Trophoblast cell (in vitro differentiated cells and primary cell): ENCODE measurements at regions not wholly inside any gene's neighbourhood (a gene's known extent, or its start where the extent isn't known, plus 50 kb on each side); places are given as distances from the start of the nearest gene placed in this dataset.
"Not testable (repeated sequence)": the region's sequence is repeated elsewhere in the genome, so short reads cannot be mapped to it uniquely, and the experiment has no call there.

Experiments
- DNase-seq, 2 donors: peaks; one replicate each; pipeline ENCODE4 v3.0.0-alpha.2; 2016
- H2AFZ ChIP-seq: 2 replicates; pipeline ENCODE4 v1.6.1; 2013; ENCODE audit warnings: low read length, moderate library complexity, mild to moderate bottlenecking; ENCODE audit not compliant: insufficient read depth, poor library complexity
- H2AK5ac ChIP-seq: 2 replicates; pipeline ENCODE4 v1.6.1; 2013; ENCODE audit warnings: mild to moderate bottlenecking, low read length
- H2BK120ac ChIP-seq: 2 replicates; pipeline ENCODE4 v1.6.1; 2013; ENCODE audit warnings: low read length, mild to moderate bottlenecking, moderate library complexity; ENCODE audit not compliant: insufficient read depth, poor library complexity
- H2BK12ac ChIP-seq: 2 replicates; pipeline ENCODE4 v1.6.1; 2013; ENCODE audit warnings: mild to moderate bottlenecking, low read length, moderate library complexity
- H2BK5ac ChIP-seq: 2 replicates; pipeline ENCODE4 v1.6.1; 2013; ENCODE audit warnings: low read length, low read depth, moderate library complexity, mild to moderate bottlenecking; ENCODE audit not compliant: poor library complexity
- H3K14ac ChIP-seq: 2 replicates; pipeline ENCODE4 v1.6.1; 2013; ENCODE audit warnings: mild to moderate bottlenecking, low read length
- H3K18ac ChIP-seq: 2 replicates; pipeline ENCODE4 v1.6.1; 2013; ENCODE audit warnings: mild to moderate bottlenecking, low read length
- H3K23ac ChIP-seq: 2 replicates; pipeline ENCODE4 v1.6.1; 2013; ENCODE audit warnings: low read length
- H3K27ac ChIP-seq: 2 replicates; pipeline ENCODE4 v1.5.1; 2013; ENCODE audit warnings: low read depth, mild to moderate bottlenecking, inconsistent platforms, low read length, moderate library complexity
- H3K27me3 ChIP-seq: 2 replicates; pipeline ENCODE4 v1.6.1; 2013; ENCODE audit warnings: inconsistent platforms, mild to moderate bottlenecking, low read length, moderate library complexity; ENCODE audit not compliant: insufficient read depth
- H3K36me3 ChIP-seq, 2 experiments: 1 replicate in 1 of 2; 2 replicates in 1 of 2; pipeline ENCODE4 v1.6.1; 2013; ENCODE audit warnings: low read length in 2 of 2, mild to moderate bottlenecking in 2 of 2, moderate library complexity in 1 of 2; ENCODE audit not compliant: insufficient read depth in 2 of 2, control insufficient read depth in 1 of 2
- H3K4ac ChIP-seq: 2 replicates; pipeline ENCODE4 v1.6.1; 2013; ENCODE audit warnings: low read depth, mild to moderate bottlenecking, low read length, moderate library complexity
- H3K4me1 ChIP-seq, 2 experiments: 1 replicate in 1 of 2; 2 replicates in 1 of 2; pipeline ENCODE4 v1.6.1; 2013; ENCODE audit warnings: low read length in 2 of 2, mild to moderate bottlenecking in 2 of 2, moderate library complexity in 1 of 2; ENCODE audit not compliant: insufficient read depth in 2 of 2, control insufficient read depth in 1 of 2
- H3K4me2 ChIP-seq: 2 replicates; pipeline ENCODE4 v1.6.1; 2013; ENCODE audit warnings: inconsistent platforms, mild to moderate bottlenecking, low read length, moderate library complexity
- H3K4me3 ChIP-seq: 2 replicates; pipeline ENCODE4 v1.5.1; 2013; ENCODE audit warnings: mild to moderate bottlenecking, low read depth, low read length, inconsistent platforms
- H3K79me1 ChIP-seq: one replicate; pipeline ENCODE4 v1.6.1; 2013; ENCODE audit warnings: low read length
- H3K79me2 ChIP-seq: 2 replicates; pipeline ENCODE4 v1.6.1; 2013; ENCODE audit warnings: low read length, mild to moderate bottlenecking; ENCODE audit not compliant: control insufficient read depth, insufficient read depth, poor library complexity
- H3K9ac ChIP-seq: 2 replicates; pipeline ENCODE4 v1.6.1; 2013; ENCODE audit warnings: mild to moderate bottlenecking, low read length
- H3K9me3 ChIP-seq: 2 replicates; pipeline ENCODE4 v1.6.1; 2013; ENCODE audit warnings: low read depth, mild to moderate bottlenecking, control low read depth, inconsistent platforms, low read length; ENCODE audit not compliant: insufficient read depth
- H4K12ac ChIP-seq: 2 replicates; pipeline ENCODE4 v1.6.1; 2013; ENCODE audit warnings: low read depth, mild to moderate bottlenecking, low read length, moderate library complexity
- H4K8ac ChIP-seq: 2 replicates; pipeline ENCODE4 v1.6.1; 2013; ENCODE audit warnings: low read depth, mild to moderate bottlenecking, low read length, moderate library complexity
- H4K91ac ChIP-seq: one replicate; pipeline ENCODE4 v1.6.1; 2013; ENCODE audit warnings: low read depth, mild to moderate bottlenecking, low read length, moderate library complexity
- WGBS: extraction: QIAGEN DNeasy Blood & Tissue Kit; methylation state at CpG from one replicate; pipeline ENCODE4 v1.1.7; 2013; ENCODE audit warnings: missing lambda C conversion rate; ENCODE audit not compliant: insufficient read length, insufficient coverage; ENCODE audit errors: extremely low coverage; 5-methylcytosine and 5-hydroxymethylcytosine counted together

GRCh38 chr9:78695519-78695918 lies 398.6 kb downstream of the PSAT1 start:
- Histone ChIP-seq H3K4me1 (no peaks in the 10 kb centered on the region), H3K18ac (no peak overlapping the region), H2BK5ac (no peak overlapping the region), H4K12ac (no peak overlapping the region), H3K27ac (no peak overlapping the region), H3K4ac (no peak overlapping the region), H2BK120ac (no peak overlapping the region), H4K8ac (no peak overlapping the region), H3K79me2 (no peaks in the 10 kb centered on the region), H2AK5ac (no peak overlapping the region), H3K14ac (no peak overlapping the region), H3K4me3 (no peak overlapping the region), H3K23ac (no peak overlapping the region), H3K36me3 (no peaks in the 10 kb centered on the region), H3K27me3 (no peaks in the 10 kb centered on the region), H3K9ac (no peak overlapping the region), H2BK12ac (no peak overlapping the region), H2AFZ (no peak overlapping the region), H3K4me2 (no peak overlapping the region), H3K9me3 (no peaks in the 10 kb centered on the region), H4K91ac (no peak overlapping the region), H3K79me1 (no peaks in the 10 kb centered on the region)
- DNase-seq, result no peak
- WGBS, result no CpG with 5 or more reads among the region's 5 CpGs

- no peaks in the 10 kb centered on the region for H3K36me3 ChIP-seq
- H3K18ac ChIP-seq, result no peak overlapping the region
- no peaks in the 10 kb centered on the region for H3K79me2 ChIP-seq
- no CpG with 5 or more reads among the region's 1 CpG for WGBS
- no peak overlapping the region for H3K23ac ChIP-seq
- H4K12ac ChIP-seq, result no peak overlapping the region
- H3K9me3 ChIP-seq, result no peaks in the 10 kb centered on the region
- no peak overlapping the region for H3K4me2 ChIP-seq
- H2BK120ac ChIP-seq, result no peak overlapping the region
- H3K9ac ChIP-seq, result no peak overlapping the region
- H3K27ac ChIP-seq, result no peak overlapping the region
- no peak overlapping the region for H2BK12ac ChIP-seq
- no peak overlapping the region for H2BK5ac ChIP-seq
- no peak overlapping the region for H2AK5ac ChIP-seq
- no peak overlapping the region for H2AFZ ChIP-seq
- H3K14ac ChIP-seq, result no peak overlapping the region
- DNase-seq, result no peak
- H4K91ac ChIP-seq, result no peak overlapping the region
- H3K79me1 ChIP-seq, result no peaks in the 10 kb centered on the region
- no peak overlapping the region for H3K4ac ChIP-seq
- H3K4me1 ChIP-seq, result no peaks in the 10 kb centered on the region
- no peak overlapping the region for H3K4me3 ChIP-seq
- no peak overlapping the region for H4K8ac ChIP-seq
- H3K27me3 ChIP-seq, result no peaks in the 10 kb centered on the region
Observed at GRCh38 chr9:78697618-78698017, 400.7 kb downstream of the PSAT1 start.

GRCh38 chr9:78698371-78698770 lies 401.4 kb downstream of the PSAT1 start:
- DNase-seq, result no peak
- no peak overlapping the region for H4K12ac ChIP-seq
- H2BK120ac ChIP-seq, result no peak overlapping the region
- no peak overlapping the region for H2BK12ac ChIP-seq
- H2AFZ ChIP-seq, result no peak overlapping the region
- no peak overlapping the region for H3K4me2 ChIP-seq
- H3K14ac ChIP-seq, result no peak overlapping the region
- no peak overlapping the region for H4K8ac ChIP-seq
- no peak overlapping the region for H3K4me3 ChIP-seq
- H4K91ac ChIP-seq, result no peak overlapping the region
- H3K79me2 ChIP-seq, result no peaks in the 10 kb centered on the region
- no peak overlapping the region for H3K9ac ChIP-seq
- H2AK5ac ChIP-seq, result no peak overlapping the region
- no peaks in the 10 kb centered on the region for H3K9me3 ChIP-seq
- H3K79me1 ChIP-seq, result no peaks in the 10 kb centered on the region
- no peaks in the 10 kb centered on the region for H3K27me3 ChIP-seq
- H3K23ac ChIP-seq, result no peak overlapping the region
- no peaks in the 10 kb centered on the region for H3K36me3 ChIP-seq
- H3K4ac ChIP-seq, result no peak overlapping the region
- H2BK5ac ChIP-seq, result no peak overlapping the region
- no peak overlapping the region for H3K18ac ChIP-seq
- no CpG with 5 or more reads among the region's 2 CpGs for WGBS
- no peak overlapping the region for H3K27ac ChIP-seq
- H3K4me1 ChIP-seq, result no peaks in the 10 kb centered on the region

- not testable (repeated sequence) for H3K9ac ChIP-seq, H3K23ac ChIP-seq, H3K18ac ChIP-seq, H3K9me3 ChIP-seq, H3K36me3 ChIP-seq, H2AFZ ChIP-seq, H4K8ac ChIP-seq, H3K79me2 ChIP-seq, H3K4me2 ChIP-seq, H3K79me1 ChIP-seq, H3K27me3 ChIP-seq, H3K4ac ChIP-seq, H3K4me1 ChIP-seq, DNase-seq, H3K14ac ChIP-seq, H3K4me3 ChIP-seq, H2BK5ac ChIP-seq, H2AK5ac ChIP-seq, H4K91ac ChIP-seq, H2BK120ac ChIP-seq, H3K27ac ChIP-seq, H2BK12ac ChIP-seq, H4K12ac ChIP-seq
- WGBS, result no CpG with 5 or more reads among the region's 3 CpGs
Observed at GRCh38 chr9:78699217-78699616, 402.3 kb downstream of the PSAT1 start.
